ENCODE measurements at regions not wholly inside any gene's neighbourhood (a gene's known extent, or its start where the extent isn't known, plus 50 kb on each side); places are given as distances from the start of the nearest gene placed in this dataset.
"Not testable (repeated sequence)": the region's sequence is repeated elsewhere in the genome, so short reads cannot be mapped to it uniquely, and the experiment has no call there.

- DNase-seq (ENCODE audit: low read depth in 3 of 3, low spot score in 1 of 3) = no peak
Observed at GRCh38 chr20:51189814-51190782, 167.2 kb upstream of the KCNG1 start.

GRCh38 chr20:51188941-51189340 is 166.0 kb upstream of the KCNG1 start:
- DNase-seq (ENCODE audit: low read depth in 3 of 3, low spot score in 1 of 3) = no peak

- DNase-seq (ENCODE audit: low read depth in 3 of 3, low spot score in 1 of 3) = no peak
Observed at GRCh38 chr20:51187261-51187660, 164.4 kb upstream of the KCNG1 start.

- DNase-seq (ENCODE audit: low read depth in 3 of 3, low spot score in 1 of 3) = no peak
Observed at GRCh38 chr20:51185861-51186260, 163.0 kb upstream of the KCNG1 start.

GRCh38 chr20:51185277-51185676 is 162.4 kb upstream of the KCNG1 start:
- no peak for DNase-seq (ENCODE audit: low read depth in 3 of 3, low spot score in 1 of 3)

GRCh38 chr20:51184289-51184688 is 161.4 kb upstream of the KCNG1 start:
- no peak for DNase-seq (ENCODE audit: low read depth in 3 of 3, low spot score in 1 of 3)

- DNase-seq (ENCODE audit: low read depth in 3 of 3, low spot score in 1 of 3) = no peak
Observed at GRCh38 chr20:51183451-51183850, 160.5 kb upstream of the KCNG1 start.

- no peak for DNase-seq (ENCODE audit: low read depth in 3 of 3, low spot score in 1 of 3)
Observed at GRCh38 chr20:51182571-51182970, 159.7 kb upstream of the KCNG1 start.

GRCh38 chr20:51178153-51178552 is 155.2 kb upstream of the KCNG1 start:
- no peak for DNase-seq (ENCODE audit: low read depth in 3 of 3, low spot score in 1 of 3)

- no peak for DNase-seq (ENCODE audit: low read depth in 3 of 3, low spot score in 1 of 3)
Observed at GRCh38 chr20:51176876-51177275, 154.0 kb upstream of the KCNG1 start.

- DNase-seq (ENCODE audit: low read depth in 3 of 3, low spot score in 1 of 3) = no peak
Observed at GRCh38 chr20:51176446-51176845, 153.5 kb upstream of the KCNG1 start.

GRCh38 chr20:51175724-51176123 is 152.8 kb upstream of the KCNG1 start:
- no peak for DNase-seq (ENCODE audit: low read depth in 3 of 3, low spot score in 1 of 3)

- no peak for DNase-seq (ENCODE audit: low read depth in 3 of 3, low spot score in 1 of 3)
Observed at GRCh38 chr20:51175156-51175555, 152.2 kb upstream of the KCNG1 start.

GRCh38 chr20:51174536-51174935 is 151.6 kb upstream of the KCNG1 start:
- no peak for DNase-seq (ENCODE audit: low read depth in 3 of 3, low spot score in 1 of 3)

GRCh38 chr20:51172558-51173428 is 149.9 kb upstream of the KCNG1 start:
- no peak for DNase-seq (ENCODE audit: low read depth in 3 of 3, low spot score in 1 of 3)

GRCh38 chr20:51171141-51171540 is 148.2 kb upstream of the KCNG1 start:
- no peak for DNase-seq (ENCODE audit: low read depth in 3 of 3, low spot score in 1 of 3)

GRCh38 chr20:51169813-51170212 is 146.9 kb upstream of the KCNG1 start:
- DNase-seq (ENCODE audit: low read depth in 3 of 3, low spot score in 1 of 3) = no peak

- not testable (repeated sequence) for DNase-seq (ENCODE audit: low read depth in 3 of 3, low spot score in 1 of 3)
Observed at GRCh38 chr20:51167911-51168310, 145.0 kb upstream of the KCNG1 start.

- DNase-seq (ENCODE audit: low read depth in 3 of 3, low spot score in 1 of 3) = no peak
Observed at GRCh38 chr20:51166489-51166888, 143.6 kb upstream of the KCNG1 start.

GRCh38 chr20:51165131-51165530 is 142.2 kb upstream of the KCNG1 start:
- DNase-seq (ENCODE audit: low read depth in 3 of 3, low spot score in 1 of 3) = no peak

GRCh38 chr20:51164731-51165130 is 141.8 kb upstream of the KCNG1 start:
- DNase-seq (ENCODE audit: low read depth in 3 of 3, low spot score in 1 of 3) = no peak
